ENCODE measurements at regions not wholly inside any gene's neighbourhood (a gene's known extent, or its start where the extent isn't known, plus 50 kb on each side); places are given as distances from the start of the nearest gene placed in this dataset.

DNA sequence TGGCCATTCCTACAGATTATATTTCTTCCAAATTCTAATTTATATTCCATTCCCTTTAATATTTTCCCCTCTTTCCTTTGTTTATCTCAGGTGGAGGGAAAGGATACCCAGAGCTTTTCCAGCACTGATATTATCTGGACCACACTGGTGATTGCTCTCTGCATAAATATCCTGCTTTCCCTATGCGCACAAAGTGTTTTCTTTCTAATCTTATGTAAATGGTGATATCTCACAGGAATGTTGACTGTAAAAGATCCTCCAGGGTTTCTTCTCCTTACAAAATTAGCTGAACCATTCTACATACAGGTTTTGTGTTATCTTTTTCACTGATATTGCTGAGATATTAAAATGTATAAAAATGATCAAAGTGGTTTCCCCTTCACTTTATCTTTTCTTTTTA, 59.1 kb upstream of the GALNT13 start:
- no peaks in the 10 kb centered on the region for H3K4me1 Mint-ChIP-seq (ENCODE audit: low read depth)
- no peaks in the 10 kb centered on the region for H3K36me3 Mint-ChIP-seq (ENCODE audit: low read depth)
- H3K4me3 Mint-ChIP-seq, result no peak overlapping the region
- ATAC-seq (no peak), DNase-seq (no peak)
- CTCF ChIA-PET, result no interaction called here
- POLR2A ChIA-PET, result no interaction called here
- H3K27ac Mint-ChIP-seq, result no peak overlapping the region
- no peaks in the 10 kb centered on the region for H3K9me3 Mint-ChIP-seq
- intact Hi-C loops (cut with micrococcal nuclease), result no loop called here
- TF ChIP-seq, protein P1, sequence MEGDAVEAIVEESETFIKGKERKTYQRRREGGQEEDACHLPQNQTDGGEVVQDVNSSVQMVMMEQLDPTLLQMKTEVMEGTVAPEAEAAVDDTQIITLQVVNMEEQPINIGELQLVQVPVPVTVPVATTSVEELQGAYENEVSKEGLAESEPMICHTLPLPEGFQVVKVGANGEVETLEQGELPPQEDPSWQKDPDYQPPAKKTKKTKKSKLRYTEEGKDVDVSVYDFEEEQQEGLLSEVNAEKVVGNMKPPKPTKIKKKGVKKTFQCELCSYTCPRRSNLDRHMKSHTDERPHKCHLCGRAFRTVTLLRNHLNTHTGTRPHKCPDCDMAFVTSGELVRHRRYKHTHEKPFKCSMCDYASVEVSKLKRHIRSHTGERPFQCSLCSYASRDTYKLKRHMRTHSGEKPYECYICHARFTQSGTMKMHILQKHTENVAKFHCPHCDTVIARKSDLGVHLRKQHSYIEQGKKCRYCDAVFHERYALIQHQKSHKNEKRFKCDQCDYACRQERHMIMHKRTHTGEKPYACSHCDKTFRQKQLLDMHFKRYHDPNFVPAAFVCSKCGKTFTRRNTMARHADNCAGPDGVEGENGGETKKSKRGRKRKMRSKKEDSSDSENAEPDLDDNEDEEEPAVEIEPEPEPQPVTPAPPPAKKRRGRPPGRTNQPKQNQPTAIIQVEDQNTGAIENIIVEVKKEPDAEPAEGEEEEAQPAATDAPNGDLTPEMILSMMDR (IDR thresholded peaks at IDR 0.05), result no peak
- H3K27me3 Mint-ChIP-seq, result no peaks in the 10 kb centered on the region

DNA sequence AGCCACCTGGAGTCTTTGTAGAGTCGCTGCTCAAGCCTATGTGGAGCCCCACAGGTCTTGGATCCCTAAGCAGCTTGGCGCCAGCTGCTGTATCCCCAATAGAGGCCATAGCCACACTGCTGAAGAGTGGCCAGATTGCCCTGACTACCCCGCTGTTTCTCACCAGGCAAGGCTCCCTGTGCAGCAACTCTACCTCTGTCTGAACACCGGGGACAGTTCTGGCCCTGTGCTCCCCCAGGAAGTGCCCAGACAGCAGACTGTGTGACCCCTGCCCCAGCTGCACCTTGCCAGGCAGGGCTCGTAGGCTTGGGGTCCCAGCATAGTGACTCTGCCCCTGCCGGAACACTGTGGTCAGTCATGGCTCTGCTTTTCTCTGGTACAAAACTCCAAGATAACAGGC, 53.5 kb upstream of the GALNT13 start:
- Mint-ChIP-seq H3K27me3 (no peaks in the 10 kb centered on the region), H3K36me3 (ENCODE audit: low read depth) (no peaks in the 10 kb centered on the region), H3K4me1 (ENCODE audit: low read depth) (no peaks in the 10 kb centered on the region), H3K9me3 (peaks cover 3% of the 10 kb centered on the region), H3K4me3 (no peak overlapping the region), H3K27ac (no peak overlapping the region)
- POLR2A ChIA-PET, result no interaction called here
- ATAC-seq (no peak), DNase-seq (no peak)
- intact Hi-C loops (cut with micrococcal nuclease), result no loop called here
- CTCF ChIA-PET, result no interaction called here
- TF ChIP-seq, protein P1 (IDR thresholded peaks at IDR 0.05), result no peak

DNA sequence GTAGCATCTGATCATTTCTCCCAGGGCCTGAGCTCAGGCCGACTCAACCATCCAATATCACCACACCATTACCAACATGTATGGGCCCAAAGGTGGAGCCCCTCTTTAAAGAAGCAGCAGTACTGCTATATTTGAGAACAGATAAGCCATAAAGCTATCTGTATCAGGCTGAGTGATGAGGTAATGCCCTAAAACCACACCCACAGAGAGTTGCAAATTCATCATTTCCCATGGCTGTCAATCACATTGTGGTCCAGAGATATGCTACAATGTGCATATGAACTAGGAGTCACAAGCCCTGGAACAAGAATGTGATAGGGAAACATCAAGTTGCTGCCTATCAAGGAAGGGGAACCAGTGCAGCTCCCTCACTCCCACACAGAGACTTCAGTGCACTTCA, 52.6 kb upstream of the GALNT13 start:
- DNase-seq, result no peak
- TF ChIP-seq, protein P1 (IDR thresholded peaks at IDR 0.05), result no peak
- Mint-ChIP-seq H3K4me3 (no peak overlapping the region), H3K36me3 (ENCODE audit: low read depth) (no peaks in the 10 kb centered on the region), H3K9me3 (peaks cover 3% of the 10 kb centered on the region), H3K4me1 (ENCODE audit: low read depth) (no peaks in the 10 kb centered on the region), H3K27me3 (no peaks in the 10 kb centered on the region), H3K27ac (no peak overlapping the region)
- intact Hi-C loops (cut with micrococcal nuclease), result no loop called here
- ChIA-PET POLR2A (no interaction called here), CTCF (no interaction called here)
- no peak for ATAC-seq

DNA sequence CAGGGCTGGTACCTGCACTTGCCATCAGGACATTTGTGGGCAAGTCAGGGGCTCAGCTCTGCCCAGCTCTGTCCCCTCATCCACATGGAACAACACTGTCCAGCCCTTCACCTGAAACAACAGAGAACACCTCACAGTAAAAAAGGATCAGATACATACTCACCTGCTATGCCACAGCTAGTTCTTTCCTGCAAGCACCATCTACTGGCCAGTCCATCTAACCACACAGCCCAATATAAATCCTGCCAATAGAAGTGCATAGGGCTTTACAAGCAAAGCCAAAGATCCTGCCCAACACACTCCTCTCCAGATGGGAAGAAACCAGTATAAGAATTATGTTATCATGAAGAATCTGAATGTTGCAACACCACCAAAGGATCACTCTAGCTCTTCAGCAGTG, 52.2 kb upstream of the GALNT13 start:
- Mint-ChIP-seq H3K27me3 (no peaks in the 10 kb centered on the region), H3K9me3 (peaks cover 3% of the 10 kb centered on the region), H3K27ac (no peak overlapping the region), H3K4me1 (ENCODE audit: low read depth) (no peaks in the 10 kb centered on the region), H3K36me3 (ENCODE audit: low read depth) (no peaks in the 10 kb centered on the region), H3K4me3 (no peak overlapping the region)
- no peak for ATAC-seq
- no peak for DNase-seq
- ChIA-PET POLR2A (no interaction called here), CTCF (no interaction called here)
- TF ChIP-seq, protein P1 (IDR thresholded peaks at IDR 0.05), result no peak
- intact Hi-C loops (cut with micrococcal nuclease), result no loop called here
